HL-60 (cell line): ENCODE measurements at regions not wholly inside any gene's neighbourhood (a gene's known extent, or its start where the extent isn't known, plus 50 kb on each side); places are given as distances from the start of the nearest gene placed in this dataset.

Source experiments
- DNase-seq, 2 experiments: peaks; one replicate each; pipeline ENCODE4 v3.0.0-alpha.2; 2010 to 2020; ENCODE audit warnings: low read depth in 1 of 2, low spot score in 1 of 2
- H3K27ac ChIP-seq: fragments of 250-450 bp; sonication (Bioruptor Pico); replicated peaks from 2 replicates; pipeline ENCODE4 v1.5.1; 2020; ENCODE audit warnings: mild to moderate bottlenecking, moderate library complexity
- H3K27me3 ChIP-seq: fragments of 250-450 bp; sonication (Bioruptor Pico); 2 replicates; pipeline ENCODE4 v1.5.1; 2021; ENCODE audit warnings: mild to moderate bottlenecking, moderate library complexity; ENCODE audit not compliant: insufficient read depth, poor library complexity, severe bottlenecking
- H3K4me3 ChIP-seq: replicated peaks from 2 replicates; pipeline ENCODE4 v1.5.1; 2011; ENCODE audit warnings: mild to moderate bottlenecking, control low read depth, low read length; ENCODE audit not compliant: insufficient read depth
- CTCF ChIP-seq: IDR thresholded peaks from one replicate; pipeline ENCODE4 v1.5.1; 2011; ENCODE audit warnings: low read length, control low read depth, inconsistent platforms; ENCODE audit not compliant: insufficient read depth
- GABPA ChIP-seq: IDR thresholded peaks from 2 replicates; pipeline ENCODE4 v1.6.1; 2012; ENCODE audit warnings: low read depth
- POLR2AphosphoS5 ChIP-seq: IDR thresholded peaks from 2 replicates; pipeline ENCODE4 v1.6.1; 2012; ENCODE audit warnings: low read depth
- REST ChIP-seq: IDR thresholded peaks from 2 replicates; pipeline ENCODE4 v1.6.1; 2012; ENCODE audit warnings: low read depth; ENCODE audit not compliant: insufficient replicate concordance
- SPI1 ChIP-seq: IDR thresholded peaks from 2 replicates; pipeline ENCODE4 v1.6.1; 2012; ENCODE audit warnings: low read depth, mild to moderate bottlenecking, borderline replicate concordance

- TF ChIP-seq REST (no peak), SPI1 (no peak), GABPA (no peak), CTCF (no peak), POLR2AphosphoS5 (no peak)
- no peak overlapping the region for H3K27ac ChIP-seq
- H3K27me3 ChIP-seq = no peaks in the 10 kb centered on the region
- DNase-seq = no peak
- H3K4me3 ChIP-seq = no peak overlapping the region
Observed at GRCh38 chr4:30525662-30526315, 194.4 kb upstream of the PCDH7 start.

- DNase-seq = no peak
- Histone ChIP-seq H3K27ac (no peak overlapping the region), H3K4me3 (no peak overlapping the region), H3K27me3 (no peaks in the 10 kb centered on the region)
- no peak for TF ChIP-seq SPI1
- TF ChIP-seq REST = no peak
- TF ChIP-seq CTCF = no peak
- no peak for TF ChIP-seq GABPA
- TF ChIP-seq POLR2AphosphoS5 = no peak
Observed at GRCh38 chr4:30535255-30535654, 184.9 kb upstream of the PCDH7 start.

- H3K27me3 ChIP-seq = no peaks in the 10 kb centered on the region
- no peak overlapping the region for H3K4me3 ChIP-seq
- TF ChIP-seq GABPA (no peak), CTCF (no peak), SPI1 (no peak), POLR2AphosphoS5 (no peak), REST (no peak)
- no peak overlapping the region for H3K27ac ChIP-seq
- DNase-seq = no peak
Observed at GRCh38 chr4:30536231-30536630, 183.9 kb upstream of the PCDH7 start.
